IMR-90 (cell line): ENCODE measurements at regions not wholly inside any gene's neighbourhood (a gene's known extent, or its start where the extent isn't known, plus 50 kb on each side); places are given as distances from the start of the nearest gene placed in this dataset.

Experiments
- ATAC-seq: fragments of 200-7000 bp; cut with Tn5 transposase; 2 replicates; pipeline ENCODE4 v1.9.1; 2020; ENCODE audit warnings: low read depth, mild to moderate bottlenecking, moderate library complexity
- BruUV-seq: library from RNA; stranded (reverse); fragments of 400-500 nt; replicated peaks from 2 replicates; lab custom pipeline; 2021; lab: Mats Ljungman, UMichigan
- CTCF ChIA-PET: fragments of 300-600 bp; formaldehyde crosslinking; extraction: SDS; loops from one replicate; lab custom pipeline; 2021; ENCODE audit warnings: antibody characterized with exemption; lab: Yijun Ruan, JAX
- POLR2A ChIA-PET: fragments of 300-600 bp; sonication (Branson Sonifier 250); formaldehyde crosslinking; loops from one replicate; lab custom pipeline; 2022; ENCODE audit warnings: antibody characterized with exemption; ENCODE audit not compliant: unreplicated experiment; lab: Charles Lee
- DNase-seq: peaks from one replicate; pipeline ENCODE4 v3.0.0; 2013
- H2AFZ ChIP-seq: replicated peaks from 2 replicates; pipeline ENCODE3; 2013; ENCODE audit warnings: low read length, mild to moderate bottlenecking; ENCODE audit not compliant: poor library complexity
- H2AK5ac ChIP-seq: 2 replicates; pipeline ENCODE4 v1.6.1; 2013; ENCODE audit warnings: low read depth, low read length, inconsistent platforms
- H2AK9ac ChIP-seq: replicated peaks from 2 replicates; pipeline ENCODE3; 2013; ENCODE audit warnings: mild to moderate bottlenecking, low read depth, low read length, moderate library complexity; ENCODE audit not compliant: poor library complexity
- H2BK120ac ChIP-seq: 2 replicates; pipeline ENCODE4 v1.6.1; 2013; ENCODE audit warnings: low read depth, low read length, inconsistent platforms
- H2BK15ac ChIP-seq: 3 replicates; pipeline ENCODE4 v1.6.1; 2013; ENCODE audit warnings: low read depth, low read length, inconsistent platforms
- H2BK20ac ChIP-seq: 2 replicates; pipeline ENCODE4 v1.6.1; 2013; ENCODE audit warnings: low read depth, mild to moderate bottlenecking, inconsistent platforms, low read length, moderate library complexity
- H2BK5ac ChIP-seq: 2 replicates; pipeline ENCODE4 v1.6.1; 2013; ENCODE audit warnings: mild to moderate bottlenecking, low read depth, low read length, inconsistent platforms; ENCODE audit not compliant: poor library complexity, severe bottlenecking
- H3K14ac ChIP-seq: replicated peaks from 2 replicates; pipeline ENCODE4 v1.6.1; 2013; ENCODE audit warnings: low read depth, low read length, inconsistent platforms
- H3K18ac ChIP-seq: 2 replicates; pipeline ENCODE4 v1.6.1; 2013; ENCODE audit warnings: low read depth, low read length, control low read depth
- H3K23ac ChIP-seq: 2 replicates; pipeline ENCODE4 v1.6.1; 2013; ENCODE audit warnings: low read depth, low read length, inconsistent platforms
- H3K27ac ChIP-seq: 2 replicates; pipeline ENCODE4 v1.5.1; 2013; ENCODE audit warnings: mild to moderate bottlenecking, control low read depth, low read length; ENCODE audit not compliant: insufficient read depth
- H3K27me3 ChIP-seq: 2 replicates; pipeline ENCODE4 v1.6.1; 2013; ENCODE audit warnings: low read length; ENCODE audit not compliant: control insufficient read depth, insufficient read depth
- H3K36me3 ChIP-seq: 2 replicates; pipeline ENCODE4 v1.6.1; 2013; ENCODE audit warnings: low read length, mixed read lengths; ENCODE audit not compliant: control insufficient read depth, insufficient read depth
- H3K4ac ChIP-seq: 2 replicates; pipeline ENCODE4 v1.6.1; 2013; ENCODE audit warnings: low read depth, low read length, inconsistent platforms
- H3K4me1 ChIP-seq: 2 replicates; pipeline ENCODE4 v1.6.1; 2013; ENCODE audit warnings: low read length, mixed read lengths; ENCODE audit not compliant: control insufficient read depth, insufficient read depth
- H3K4me2 ChIP-seq: 2 replicates; pipeline ENCODE4 v1.6.1; 2013; ENCODE audit warnings: low read depth, mild to moderate bottlenecking, control low read depth, low read length, moderate library complexity
- H3K4me3 ChIP-seq: 2 replicates; pipeline ENCODE4 v1.5.1; 2013; ENCODE audit warnings: low read depth, mild to moderate bottlenecking, control low read depth, low read length, moderate library complexity; ENCODE audit not compliant: insufficient read depth
- H3K56ac ChIP-seq: 2 replicates; pipeline ENCODE4 v1.6.1; 2013; ENCODE audit warnings: low read length, inconsistent platforms; ENCODE audit not compliant: insufficient read depth; ENCODE audit errors: extremely low read depth
- H3K79me1 ChIP-seq, 2 experiments: 2 replicates each; pipeline ENCODE4 v1.6.1; 2013; ENCODE audit warnings: low read length in 2 of 2, inconsistent platforms in 1 of 2, low read depth in 1 of 2
- H3K9ac ChIP-seq: 2 replicates; pipeline ENCODE4 v1.6.1; 2013; ENCODE audit warnings: low read depth, low read length, control low read depth
- H3K9me1 ChIP-seq: 2 replicates; pipeline ENCODE4 v1.6.1; 2013; ENCODE audit warnings: low read length, inconsistent platforms; ENCODE audit not compliant: insufficient read depth
- H3K9me3 ChIP-seq: 2 replicates; pipeline ENCODE4 v1.6.1; 2013; ENCODE audit warnings: low read length; ENCODE audit not compliant: control insufficient read depth, insufficient read depth
- H4K20me1 ChIP-seq: 2 replicates; pipeline ENCODE4 v1.6.1; 2013; ENCODE audit warnings: low read length, inconsistent platforms; ENCODE audit not compliant: insufficient read depth
- H4K5ac ChIP-seq: 2 replicates; pipeline ENCODE4 v1.6.1; 2013; ENCODE audit warnings: mild to moderate bottlenecking, low read depth, low read length, control low read depth
- H4K8ac ChIP-seq, 2 experiments: 2 replicates each; pipeline ENCODE4 v1.6.1; 2013; ENCODE audit warnings: low read depth in 2 of 2, low read length in 2 of 2, control low read depth in 1 of 2, inconsistent platforms in 1 of 2
- H4K91ac ChIP-seq: 2 replicates; pipeline ENCODE4 v1.6.1; 2013; ENCODE audit warnings: low read depth, low read length, inconsistent platforms; ENCODE audit not compliant: insufficient read depth
- CEBPB ChIP-seq: IDR thresholded peaks from 2 replicates; pipeline ENCODE4 v1.6.1; 2012; ENCODE audit warnings: low read depth, low read length, improper control_type of control experiment
- CTCF ChIP-seq: conservative IDR thresholded peaks from 2 replicates; pipeline ENCODE4 v1.5.1; 2012; ENCODE audit warnings: mild to moderate bottlenecking, low read depth, low read length, improper control_type of control experiment
- ELK1 ChIP-seq: fragments of 150-350 bp; IDR thresholded peaks from 2 replicates; pipeline ENCODE4 v1.6.1; 2016; ENCODE audit warnings: low read depth, mild to moderate bottlenecking, low read length, moderate library complexity, borderline replicate concordance
- FOS ChIP-seq: fragments of 150-350 bp; IDR thresholded peaks from 2 replicates; pipeline ENCODE4 v1.6.1; 2016; ENCODE audit warnings: low read depth, low read length
- MAZ ChIP-seq: IDR thresholded peaks from 2 replicates; pipeline ENCODE4 v1.6.1; 2012; ENCODE audit warnings: low read depth, mild to moderate bottlenecking, low read length, improper control_type of control experiment, moderate library complexity, borderline replicate concordance
- POLR2A ChIP-seq: IDR thresholded peaks from 2 replicates; pipeline ENCODE4 v1.6.1; 2012; ENCODE audit warnings: mild to moderate bottlenecking, low read depth, low read length
- RFX5 ChIP-seq: IDR thresholded peaks from 2 replicates; pipeline ENCODE4 v1.8.0; 2012; ENCODE audit warnings: low read depth, mild to moderate bottlenecking, low read length, moderate library complexity
- WGBS, 2 experiments: methylation state at CpG; one replicate each; pipeline versions ENCODE4 v1.1.5 to v1.1.7; 2013; ENCODE audit warnings: missing lambda C conversion rate in 2 of 2; ENCODE audit not compliant: insufficient read length in 1 of 2; ENCODE audit errors: extremely low coverage in 2 of 2; 5-methylcytosine and 5-hydroxymethylcytosine counted together
- dilution Hi-C: fragments of 300-500 bp; cut with HindIII; formaldehyde crosslinking; loops from one replicate; pipeline ENCODE4 v1.14.3; 2018; ENCODE audit warnings: low sequenced_read_pairs; ENCODE audit not compliant: unreplicated experiment
- in situ Hi-C: fragments of 300-500 bp; cut with MboI; formaldehyde crosslinking; loops from 3 replicates; pipeline ENCODE4 v1.14.3; 2019; ENCODE audit warnings: low sequenced_read_pairs, inconsistent platforms, mixed read lengths
- intact Hi-C: fragments of 100-400 bp; cut with micrococcal nuclease; formaldehyde crosslinking; loops from 2 replicates; pipeline ENCODE4 v1.10.0; 2022

DNA sequence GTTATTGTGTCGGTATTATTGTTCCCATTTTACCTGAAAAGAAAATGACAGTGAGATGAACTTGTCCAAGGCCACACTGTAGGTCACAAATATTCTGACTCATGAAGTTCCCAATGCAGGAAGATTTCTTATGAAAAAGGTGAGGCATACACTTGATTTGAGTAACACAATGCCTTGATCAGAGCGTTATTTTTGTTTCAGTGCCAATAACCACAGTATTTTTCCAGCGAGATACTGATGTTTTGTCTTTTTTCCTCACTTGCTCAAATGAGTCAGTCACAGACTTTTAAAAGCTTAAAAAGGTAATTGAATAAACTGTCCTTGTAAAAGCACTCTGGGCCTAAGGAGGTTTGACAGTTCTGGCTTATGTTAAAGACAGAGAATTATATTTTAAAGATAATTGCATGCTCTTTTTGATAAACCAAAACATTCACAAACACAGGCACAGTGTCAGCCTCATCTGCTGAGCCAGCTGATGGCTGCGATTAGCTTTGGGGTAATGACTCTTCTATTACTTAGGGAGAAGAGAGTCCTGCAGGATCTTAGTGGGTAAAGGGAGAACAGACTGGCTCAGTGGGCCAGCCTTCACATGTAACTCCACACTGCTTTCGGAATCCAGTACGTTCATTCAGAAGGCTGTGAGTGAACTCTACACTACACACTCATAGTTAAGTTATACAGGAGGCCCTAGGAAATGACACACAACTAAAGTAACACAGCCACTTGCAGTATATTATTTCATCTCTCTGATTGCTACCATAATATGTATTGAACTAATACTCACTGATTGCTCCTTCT lies 165.5 kb upstream of the CD180 start:
- CTCF ChIA-PET = no interaction called here
- Histone ChIP-seq H3K9me1 (no peaks in the 10 kb centered on the region), H3K23ac (no peak overlapping the region), H2BK20ac (no peak overlapping the region), H3K4me2 (no peak overlapping the region), H3K27ac (no peak overlapping the region), H3K4ac (no peak overlapping the region), H2BK120ac (no peak overlapping the region), H3K79me1 (no peaks in the 10 kb centered on the region), H3K9me3 (no peaks in the 10 kb centered on the region), H3K56ac (no peak overlapping the region), H4K20me1 (no peaks in the 10 kb centered on the region), H3K36me3 (no peaks in the 10 kb centered on the region), H2AFZ (no peak overlapping the region), H3K4me3 (no peak overlapping the region), H4K5ac (no peak overlapping the region), H4K8ac (no peak overlapping the region), H2BK15ac (no peak overlapping the region), H2AK5ac (no peak overlapping the region), H4K91ac (no peak overlapping the region), H3K9ac (no peak overlapping the region), H3K27me3 (0 out of 2 replicates have a peak, but pooled peaks cover 5% of the 10 kb centered on the region), H3K4me1 (no peaks in the 10 kb centered on the region), H2AK9ac (no peak overlapping the region), H2BK5ac (no peak overlapping the region), H3K18ac (no peak overlapping the region), H3K14ac (no peak overlapping the region)
- dilution Hi-C loops (no loop called here), intact Hi-C loops (no loop called here), in situ Hi-C loops (no loop called here)
- POLR2A ChIA-PET = no interaction called here
- DNase-seq (no peak), ATAC-seq (no peak)
- TF ChIP-seq ELK1 (no peak), CEBPB (no peak), POLR2A (no peak), FOS (no peak), MAZ (no peak), CTCF (no peak), RFX5 (no peak)
- WGBS, 2 experiments = no CpG with 5 or more reads among the region's 6 CpGs
- no TSS peak for BruUV-seq
